B cell (primary cell): ENCODE measurements at regions not wholly inside any gene's neighbourhood (a gene's known extent, or its start where the extent isn't known, plus 50 kb on each side); places are given as distances from the start of the nearest gene placed in this dataset.

Experiments
- EZH2 ChIP-seq: IDR thresholded peaks from 2 replicates; pipeline ENCODE4 v1.6.1; 2012; ENCODE audit warnings: borderline replicate concordance, low read depth, mild to moderate bottlenecking, moderate library complexity, low read length; ENCODE audit not compliant: insufficient read depth, poor library complexity, severe bottlenecking
- TF ChIP-seq, protein P1 (sequence below): fragments of 200-600 bp; IDR thresholded peaks from one replicate; pipeline ENCODE4 v1.8.0; 2022; ENCODE audit warnings: antibody characterized with exemption, mild to moderate bottlenecking

DNA sequence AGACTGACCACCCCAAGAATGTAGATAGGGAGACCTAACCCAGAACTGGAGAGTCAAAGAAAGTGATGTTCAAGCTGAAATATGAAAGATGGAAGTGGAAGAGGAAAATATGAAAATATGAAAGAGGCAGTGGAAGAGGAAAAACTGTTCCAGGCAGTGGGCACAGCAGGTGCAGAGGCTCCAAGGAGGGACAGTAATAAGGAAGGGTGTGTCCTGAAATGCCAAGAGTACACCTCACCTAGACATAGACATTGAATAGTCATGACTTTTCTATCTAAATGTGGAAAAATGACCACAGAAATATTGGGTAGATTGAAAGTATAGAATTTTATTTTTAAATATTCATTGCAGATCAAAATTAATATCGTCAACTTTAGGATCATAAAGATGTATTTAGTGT lies 161.7 kb upstream of the USP24 start:
- TF ChIP-seq, protein P1, sequence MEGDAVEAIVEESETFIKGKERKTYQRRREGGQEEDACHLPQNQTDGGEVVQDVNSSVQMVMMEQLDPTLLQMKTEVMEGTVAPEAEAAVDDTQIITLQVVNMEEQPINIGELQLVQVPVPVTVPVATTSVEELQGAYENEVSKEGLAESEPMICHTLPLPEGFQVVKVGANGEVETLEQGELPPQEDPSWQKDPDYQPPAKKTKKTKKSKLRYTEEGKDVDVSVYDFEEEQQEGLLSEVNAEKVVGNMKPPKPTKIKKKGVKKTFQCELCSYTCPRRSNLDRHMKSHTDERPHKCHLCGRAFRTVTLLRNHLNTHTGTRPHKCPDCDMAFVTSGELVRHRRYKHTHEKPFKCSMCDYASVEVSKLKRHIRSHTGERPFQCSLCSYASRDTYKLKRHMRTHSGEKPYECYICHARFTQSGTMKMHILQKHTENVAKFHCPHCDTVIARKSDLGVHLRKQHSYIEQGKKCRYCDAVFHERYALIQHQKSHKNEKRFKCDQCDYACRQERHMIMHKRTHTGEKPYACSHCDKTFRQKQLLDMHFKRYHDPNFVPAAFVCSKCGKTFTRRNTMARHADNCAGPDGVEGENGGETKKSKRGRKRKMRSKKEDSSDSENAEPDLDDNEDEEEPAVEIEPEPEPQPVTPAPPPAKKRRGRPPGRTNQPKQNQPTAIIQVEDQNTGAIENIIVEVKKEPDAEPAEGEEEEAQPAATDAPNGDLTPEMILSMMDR = no peak
- no peak for TF ChIP-seq EZH2
